ENCODE measurements at regions not wholly inside any gene's neighbourhood (a gene's known extent, or its start where the extent isn't known, plus 50 kb on each side); places are given as distances from the start of the nearest gene placed in this dataset.
"Not testable (repeated sequence)": the region's sequence is repeated elsewhere in the genome, so short reads cannot be mapped to it uniquely, and the experiment has no call there.

- not testable (repeated sequence) for TF ChIP-seq EZH2phosphoT487 (IDR thresholded peaks at IDR 0.05; ENCODE audit: low read depth, severe bottlenecking, unreplicated experiment); EZH2 (IDR thresholded peaks at IDR 0.05; ENCODE audit: borderline replicate concordance)
- TF ChIP-seq, protein P1, sequence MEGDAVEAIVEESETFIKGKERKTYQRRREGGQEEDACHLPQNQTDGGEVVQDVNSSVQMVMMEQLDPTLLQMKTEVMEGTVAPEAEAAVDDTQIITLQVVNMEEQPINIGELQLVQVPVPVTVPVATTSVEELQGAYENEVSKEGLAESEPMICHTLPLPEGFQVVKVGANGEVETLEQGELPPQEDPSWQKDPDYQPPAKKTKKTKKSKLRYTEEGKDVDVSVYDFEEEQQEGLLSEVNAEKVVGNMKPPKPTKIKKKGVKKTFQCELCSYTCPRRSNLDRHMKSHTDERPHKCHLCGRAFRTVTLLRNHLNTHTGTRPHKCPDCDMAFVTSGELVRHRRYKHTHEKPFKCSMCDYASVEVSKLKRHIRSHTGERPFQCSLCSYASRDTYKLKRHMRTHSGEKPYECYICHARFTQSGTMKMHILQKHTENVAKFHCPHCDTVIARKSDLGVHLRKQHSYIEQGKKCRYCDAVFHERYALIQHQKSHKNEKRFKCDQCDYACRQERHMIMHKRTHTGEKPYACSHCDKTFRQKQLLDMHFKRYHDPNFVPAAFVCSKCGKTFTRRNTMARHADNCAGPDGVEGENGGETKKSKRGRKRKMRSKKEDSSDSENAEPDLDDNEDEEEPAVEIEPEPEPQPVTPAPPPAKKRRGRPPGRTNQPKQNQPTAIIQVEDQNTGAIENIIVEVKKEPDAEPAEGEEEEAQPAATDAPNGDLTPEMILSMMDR (IDR thresholded peaks at IDR 0.05; ENCODE audit: poor library complexity): not testable (repeated sequence)
Observed at GRCh38 chr16:55075208-55075607, 144.5 kb downstream of the IRX5 start.
